Effector CD8-positive, alpha-beta T cell (primary cell): ENCODE measurements at regions not wholly inside any gene's neighbourhood (a gene's known extent, or its start where the extent isn't known, plus 50 kb on each side); places are given as distances from the start of the nearest gene placed in this dataset.
"Not testable (repeated sequence)": the region's sequence is repeated elsewhere in the genome, so short reads cannot be mapped to it uniquely, and the experiment has no call there.

Experiments
- DNase-seq: peaks from one replicate; lab custom pipeline; 2025; lab: John Stamatoyannopoulos, UW

DNA sequence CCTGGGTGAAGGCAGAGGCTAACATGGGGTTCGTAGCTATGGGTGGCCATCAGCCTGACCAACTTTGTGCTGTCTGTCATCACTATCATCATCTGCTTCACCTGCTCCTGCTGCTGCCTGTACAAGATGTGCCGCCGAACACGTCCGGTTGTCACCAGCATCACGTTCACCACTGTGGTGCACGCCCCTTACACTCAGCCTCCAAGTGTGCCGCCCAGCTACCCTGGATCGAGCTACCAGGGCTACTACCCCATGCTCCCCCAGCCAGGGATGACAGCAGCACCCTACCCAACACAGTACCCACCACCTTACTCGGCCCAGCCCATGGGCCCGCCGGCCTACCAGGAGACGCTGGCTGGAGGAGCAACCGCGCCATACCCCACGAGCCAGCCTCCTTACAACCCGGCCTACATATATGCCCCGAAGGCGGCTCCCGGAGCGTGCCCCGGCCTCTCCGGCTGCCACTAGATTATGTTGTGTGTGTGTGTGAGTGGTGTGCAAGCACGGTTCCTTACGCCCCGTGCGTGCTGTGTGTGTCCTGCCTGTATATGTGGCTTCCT lies 213.4 kb upstream of the XIST start:
- DNase-seq = no peak

DNA sequence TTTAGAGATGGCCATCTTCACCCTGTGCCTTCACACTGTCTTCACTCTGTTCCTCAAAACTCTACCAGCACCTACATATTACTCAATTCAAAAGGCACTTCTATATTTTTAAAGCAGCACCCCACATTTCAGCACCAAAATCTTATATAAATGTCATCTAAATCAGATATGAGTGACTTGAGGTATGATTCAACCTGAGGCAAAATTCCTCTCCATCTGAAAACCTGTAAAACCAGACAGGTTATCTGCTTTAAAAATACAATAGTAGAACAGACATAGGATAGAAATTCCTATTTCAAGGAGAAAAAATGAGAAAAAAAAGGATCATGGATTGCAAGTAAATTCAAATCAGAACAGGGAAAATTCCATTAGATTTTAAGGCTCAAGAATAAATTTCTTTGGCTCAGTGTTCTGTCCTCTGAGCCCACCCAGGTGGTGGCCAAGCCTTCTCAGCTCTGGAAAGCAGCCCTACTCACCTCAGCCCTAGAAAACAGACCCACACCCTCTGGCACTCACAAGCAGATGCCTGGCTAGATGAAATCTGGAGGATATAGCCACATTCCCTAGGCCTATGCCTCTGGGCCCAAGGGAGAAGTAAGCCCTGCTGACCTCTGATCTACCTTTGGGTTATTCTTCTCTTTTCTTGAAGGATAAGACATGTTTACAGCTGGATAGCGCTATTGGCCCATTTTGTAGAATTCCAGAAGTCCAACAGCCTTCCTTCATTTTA lies 211.1 kb upstream of the XIST start:
- DNase-seq = no peak

- no peak for DNase-seq
Observed at GRCh38 chrX:74061879-74062278, 209.4 kb upstream of the XIST start.

DNA sequence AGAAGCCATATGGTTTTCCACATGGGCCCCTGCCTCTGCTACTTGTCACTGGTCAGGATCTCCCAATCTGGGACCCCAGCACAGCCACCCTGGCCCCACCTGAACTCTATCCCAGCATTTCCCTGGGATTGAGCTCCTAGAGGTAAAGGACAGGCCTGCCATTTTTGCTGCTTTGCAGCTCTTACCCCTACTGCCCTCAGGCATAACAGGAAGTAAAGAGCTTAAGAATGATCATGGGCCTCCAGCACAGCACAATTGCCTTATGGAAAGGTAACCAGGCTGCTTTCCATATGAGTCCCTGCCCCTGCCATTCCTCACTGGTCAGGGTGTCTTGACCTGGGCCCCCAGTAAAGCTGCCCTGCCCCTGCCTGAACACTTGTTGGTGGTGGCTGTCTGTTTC lies 196.6 kb upstream of the XIST start:
- DNase-seq = no peak

- DNase-seq = not testable (repeated sequence)
Observed at GRCh38 chrX:74034066-74034465, 181.6 kb upstream of the XIST start.

GRCh38 chrX:74031527-74031926 lies 179.0 kb upstream of the XIST start:
- not testable (repeated sequence) for DNase-seq

DNA sequence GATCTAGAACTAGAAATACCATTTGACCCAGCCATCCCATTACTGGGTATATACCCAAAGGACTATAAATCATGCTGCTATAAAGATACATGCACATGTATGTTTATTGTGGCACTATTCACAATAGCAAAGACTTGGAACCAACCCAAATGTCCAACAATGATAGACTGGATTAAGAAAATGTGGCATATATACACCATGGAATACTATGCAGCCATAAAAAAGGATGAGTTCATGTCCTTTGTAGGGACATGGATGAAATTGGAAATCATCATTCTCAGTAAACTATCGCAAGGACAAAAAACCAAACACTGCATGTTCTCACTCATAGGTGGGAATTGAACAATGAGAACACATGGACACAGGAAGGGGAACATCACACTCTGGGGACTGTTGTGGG lies 178.3 kb upstream of the XIST start:
- DNase-seq = not testable (repeated sequence)

DNA sequence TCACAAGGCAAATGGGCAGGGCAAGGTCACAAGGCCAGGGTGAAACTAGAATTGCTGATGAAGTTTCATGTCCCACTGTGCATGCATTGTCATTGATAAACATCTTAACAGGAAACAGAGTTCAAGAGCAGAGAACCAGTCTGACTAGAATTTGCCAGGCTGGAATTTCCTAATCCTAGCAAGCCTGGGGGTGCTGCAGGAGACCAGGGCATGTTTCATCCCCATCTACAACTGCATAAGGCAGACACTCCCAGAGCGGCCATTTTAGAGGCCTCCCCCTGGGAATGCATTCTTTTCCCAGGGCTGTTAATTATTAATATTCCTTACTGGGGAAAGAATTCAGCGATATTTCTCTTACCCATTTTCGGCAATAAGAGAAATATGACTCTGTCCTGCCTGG lies 172.6 kb upstream of the XIST start:
- DNase-seq = not testable (repeated sequence)

DNA sequence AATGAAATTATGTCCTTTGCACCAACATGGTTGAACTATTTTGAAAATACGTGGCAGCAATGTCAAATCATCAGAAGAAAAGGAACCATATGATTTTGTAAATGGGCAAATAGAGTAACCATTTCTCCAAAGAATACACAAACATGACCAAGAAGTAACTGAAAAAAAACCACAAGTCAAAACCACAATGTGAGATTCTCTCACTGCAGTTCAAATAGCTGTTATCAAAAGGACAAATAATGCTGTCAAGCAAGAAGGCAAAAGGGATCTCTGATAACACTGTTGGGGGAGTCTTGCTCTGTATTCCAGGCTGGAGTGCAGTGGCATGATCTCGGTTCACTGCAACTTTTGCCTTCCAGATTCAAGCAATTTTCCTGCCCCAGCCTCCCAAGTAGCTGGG lies 170.7 kb upstream of the XIST start:
- DNase-seq = no peak

- no peak for DNase-seq
Observed at GRCh38 chrX:74018253-74018652, 165.7 kb upstream of the XIST start.

- peak; percentile 31 for DNase-seq
Observed at GRCh38 chrX:74015379-74016019, 163.0 kb upstream of the XIST start.

GRCh38 chrX:74009041-74009440 lies 156.5 kb upstream of the XIST start:
- DNase-seq = no peak

- no peak for DNase-seq
Observed at GRCh38 chrX:73992019-73992418, 139.5 kb upstream of the XIST start.

DNA sequence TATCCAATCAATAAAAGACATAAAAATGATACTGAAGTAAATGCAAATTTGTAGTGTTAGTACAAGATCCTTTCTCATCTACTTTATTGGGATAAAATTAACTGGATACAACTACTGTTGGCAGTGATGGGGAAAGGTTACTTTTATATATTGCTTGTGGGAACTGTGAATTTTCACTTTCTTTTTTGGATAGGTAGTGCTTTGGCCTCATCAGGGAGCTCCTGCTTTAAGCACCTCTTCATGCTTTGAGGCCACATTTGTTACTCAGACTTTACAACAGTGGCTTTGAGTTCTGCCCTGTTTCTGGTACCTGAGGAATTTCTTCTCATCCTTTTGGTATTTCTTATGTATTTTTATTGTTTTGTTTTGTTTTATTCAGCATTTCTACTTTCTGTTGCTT lies 134.7 kb upstream of the XIST start:
- no peak for DNase-seq

DNA sequence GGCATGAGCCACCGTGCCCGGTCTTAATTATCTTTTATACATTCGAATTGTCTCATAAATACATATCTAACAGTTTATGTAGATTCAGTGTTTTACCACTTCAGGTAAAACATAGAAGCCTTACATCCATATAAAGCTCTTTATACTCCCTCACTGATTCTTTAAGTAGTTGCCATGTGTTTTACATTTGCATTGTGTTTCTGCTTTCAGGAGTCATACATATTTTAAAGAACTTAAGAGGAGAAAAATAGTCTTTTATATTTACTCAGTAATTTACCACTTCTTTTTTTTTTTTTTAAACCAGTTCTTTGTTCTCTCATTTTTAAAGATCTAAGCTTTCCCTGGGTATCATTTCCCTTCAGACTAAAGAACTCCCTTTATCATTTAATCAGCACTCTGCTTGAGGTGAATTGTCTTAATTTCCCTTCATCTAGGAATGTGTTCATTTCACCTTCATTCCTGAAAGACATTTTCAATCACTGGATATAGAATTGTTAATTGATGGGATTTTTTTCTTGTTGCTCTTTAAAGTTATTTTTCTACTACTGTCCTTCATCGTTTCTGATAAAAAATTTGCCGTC lies 127.1 kb upstream of the XIST start:
- DNase-seq = no peak

- DNase-seq = no peak
Observed at GRCh38 chrX:73977542-73978169, 125.1 kb upstream of the XIST start.

- DNase-seq = not testable (repeated sequence)
Observed at GRCh38 chrX:73967461-73967860, 114.9 kb upstream of the XIST start.

DNA sequence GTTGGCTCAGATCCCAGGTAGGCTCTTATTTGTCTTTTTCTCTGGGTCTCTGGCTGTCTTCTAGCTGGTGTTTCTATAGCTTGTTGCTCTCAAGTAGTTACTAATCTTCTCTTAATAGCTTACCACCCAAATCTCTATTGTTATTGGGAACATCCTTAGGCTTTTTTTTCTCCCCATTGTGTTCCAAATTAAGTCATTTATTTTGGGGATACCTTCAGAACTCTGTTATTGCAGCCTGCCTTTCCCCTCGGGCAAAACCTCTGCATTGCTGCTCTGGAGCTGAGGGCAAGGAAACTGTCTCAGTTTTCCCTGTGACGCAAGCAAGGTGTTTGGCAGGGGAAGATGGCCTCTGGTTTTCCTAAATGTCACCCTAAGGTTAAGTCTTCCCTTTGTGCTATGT lies 113.3 kb upstream of the XIST start:
- DNase-seq = no peak

- no peak for DNase-seq
Observed at GRCh38 chrX:73964579-73964978, 112.1 kb upstream of the XIST start.

DNA sequence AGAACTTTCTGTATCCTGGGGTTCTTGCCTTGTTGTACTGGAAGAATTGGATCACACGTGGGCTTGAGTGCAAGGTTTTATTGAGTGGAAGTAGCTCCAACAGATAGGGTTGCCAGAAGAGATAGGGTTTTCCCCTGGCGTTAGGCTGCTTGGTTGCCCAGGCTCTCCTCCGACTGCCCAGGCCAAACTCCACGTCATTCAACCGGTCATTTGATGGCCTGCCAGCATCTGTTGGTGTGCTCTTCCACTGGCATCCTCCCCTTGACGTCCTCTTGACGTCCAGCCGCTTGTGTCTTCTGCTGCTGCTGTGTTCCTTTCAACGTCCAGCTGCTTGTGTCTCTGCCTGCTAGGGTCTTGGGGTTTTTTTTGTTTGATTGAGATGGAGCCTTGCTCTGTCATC lies 111.2 kb upstream of the XIST start:
- DNase-seq = no peak

GRCh38 chrX:73962948-73963347 lies 110.4 kb upstream of the XIST start:
- no peak for DNase-seq

DNA sequence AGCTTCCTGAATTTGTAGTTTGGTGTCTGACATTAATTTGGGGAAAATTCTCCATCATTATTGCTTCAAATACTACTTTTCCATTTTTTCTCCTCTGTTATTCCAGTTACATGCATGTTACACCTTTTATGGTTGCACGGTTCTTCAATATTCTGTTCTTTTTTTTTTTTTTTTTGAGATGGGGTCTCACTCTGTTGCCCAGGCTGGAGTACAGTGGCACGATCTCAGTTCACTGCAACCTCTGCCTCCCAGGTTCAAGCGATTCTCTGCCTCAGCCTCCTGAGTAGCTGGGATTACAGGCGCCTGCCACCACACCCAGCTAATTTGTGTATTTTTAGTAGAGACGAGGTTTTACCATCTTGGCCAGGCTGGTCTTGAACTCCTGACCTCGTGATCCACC lies 109.4 kb upstream of the XIST start:
- DNase-seq = not testable (repeated sequence)

GRCh38 chrX:73944563-73944908 lies 92.0 kb upstream of the XIST start:
- no peak for DNase-seq
